BJ (cell line): ENCODE measurements at regions not wholly inside any gene's neighbourhood (a gene's known extent, or its start where the extent isn't known, plus 50 kb on each side); places are given as distances from the start of the nearest gene placed in this dataset.

Source experiments
- CTCF ChIA-PET: fragments of 350-600 bp; formaldehyde crosslinking; extraction: SDS; loops from one replicate; lab custom pipeline; 2021; ENCODE audit warnings: antibody characterized with exemption, inconsistent platforms; lab: Yijun Ruan, JAX
- POLR2A ChIA-PET: fragments of 300-600 bp; sonication (Branson Sonifier 250); formaldehyde crosslinking; extraction: SDS; loops from one replicate; lab custom pipeline; 2021; ENCODE audit warnings: antibody characterized with exemption; lab: Charles Lee
- DNase-seq: peaks from one replicate; pipeline ENCODE4 v3.0.0-alpha.2; 2011; ENCODE audit warnings: low read depth
- H3K27me3 ChIP-seq: 2 replicates; pipeline ENCODE4 v1.6.0; 2011; ENCODE audit warnings: low read length; ENCODE audit not compliant: control insufficient read depth, insufficient read depth
- H3K36me3 ChIP-seq: 2 replicates; pipeline ENCODE4 v1.5.1; 2011; ENCODE audit warnings: low read length; ENCODE audit not compliant: control insufficient read depth, insufficient read depth
- H3K4me3 ChIP-seq: 2 replicates; pipeline ENCODE4 v1.5.1; 2011; ENCODE audit warnings: low read depth, mild to moderate bottlenecking, control low read depth, low read length
- CTCF ChIP-seq: IDR thresholded peaks from 2 replicates; pipeline ENCODE4 v1.5.1; 2011; ENCODE audit warnings: low read depth, mild to moderate bottlenecking, control low read depth, inconsistent platforms, low read length, moderate library complexity; ENCODE audit not compliant: insufficient read depth

GRCh38 chr18:22278798-22279197, 109.4 kb downstream of the GATA6 start:
- no peak for TF ChIP-seq CTCF
- POLR2A ChIA-PET: no interaction called here
- CTCF ChIA-PET: interaction anchor here (0.8 kb wide), 1 partner anchor 12 kb away, joined by 5 read pairs; no protein-coding TSS in a partner anchor

GRCh38 chr18:22277758-22278157, 108.4 kb downstream of the GATA6 start:
- POLR2A ChIA-PET: no interaction called here
- no peaks in the 10 kb centered on the region for H3K36me3 ChIP-seq
- H3K27me3 ChIP-seq: 0 out of 2 replicates have a peak, but pooled peaks cover 2% of the 10 kb centered on the region
- no peak for DNase-seq
- CTCF ChIA-PET: interaction anchor here (0.8 kb wide), 1 partner anchor 11 kb away, joined by 5 read pairs; no protein-coding TSS in a partner anchor
- H3K4me3 ChIP-seq: no peak overlapping the region
- TF ChIP-seq CTCF: no peak

More at GRCh38 chr18:22278798-22279197, 109.4 kb downstream of the GATA6 start:
- no peak for DNase-seq
- H3K27me3 ChIP-seq: 0 out of 2 replicates have a peak, but pooled peaks cover 2% of the 10 kb centered on the region
- no peak overlapping the region for H3K4me3 ChIP-seq
- no peaks in the 10 kb centered on the region for H3K36me3 ChIP-seq

- ChIA-PET CTCF (no interaction called here), POLR2A (no interaction called here)
- no peak for DNase-seq
Observed at GRCh38 chr18:22276334-22276713, 106.9 kb downstream of the GATA6 start.

GRCh38 chr18:22275706-22276333, 106.4 kb downstream of the GATA6 start:
- H3K36me3 ChIP-seq: no peaks in the 10 kb centered on the region
- DNase-seq: no peak
- no peak for TF ChIP-seq CTCF
- no peak overlapping the region for H3K4me3 ChIP-seq
- ChIA-PET CTCF (interaction anchor here (1.4 kb wide), 1 partner anchor 10 kb away, joined by 4 read pairs; no protein-coding TSS in a partner anchor), POLR2A (no interaction called here)
- H3K27me3 ChIP-seq: 0 out of 2 replicates have a peak, but pooled peaks cover 2% of the 10 kb centered on the region

More at GRCh38 chr18:22276334-22276713, 106.9 kb downstream of the GATA6 start:
- no peak for TF ChIP-seq CTCF
- H3K4me3 ChIP-seq: no peak overlapping the region
- no peaks in the 10 kb centered on the region for H3K36me3 ChIP-seq
- H3K27me3 ChIP-seq: 0 out of 2 replicates have a peak, but pooled peaks cover 2% of the 10 kb centered on the region

GRCh38 chr18:22273101-22274039, 104.0 kb downstream of the GATA6 start:
- DNase-seq: no peak
- Histone ChIP-seq H3K36me3 (no peaks in the 10 kb centered on the region), H3K4me3 (no peak overlapping the region), H3K27me3 (peaks cover 5% of the 10 kb centered on the region)
- CTCF ChIA-PET: no interaction called here
- POLR2A ChIA-PET: no interaction called here
- no peak for TF ChIP-seq CTCF
